ENCODE measurements at regions not wholly inside any gene's neighbourhood (a gene's known extent, or its start where the extent isn't known, plus 50 kb on each side); places are given as distances from the start of the nearest gene placed in this dataset.

GRCh38 chr9:101968392-101968791, 229.9 kb upstream of the GRIN3A start:
- TF ChIP-seq ZNF274 (IDR thresholded peaks at IDR 0.05; ENCODE audit: low read depth, low read length) (no peak), YY1 (IDR thresholded peaks at IDR 0.05; ENCODE audit: insufficient read depth, insufficient read length) (no peak), SUZ12 (IDR thresholded peaks at IDR 0.05; ENCODE audit: extremely low read depth, insufficient read depth, insufficient read length) (no peak)

Measured in NT2/D1 (cell line).